ENCODE measurements at regions not wholly inside any gene's neighbourhood (a gene's known extent, or its start where the extent isn't known, plus 50 kb on each side); places are given as distances from the start of the nearest gene placed in this dataset.

GRCh38 chr10:131563411-131563810 is 251.9 kb upstream of the TCERG1L start:
- no peak for DNase-seq (ENCODE audit: low spot score)

- DNase-seq (ENCODE audit: low spot score) = no peak
Measured at GRCh38 chr10:131567279-131568162, 256.0 kb upstream of the TCERG1L start.

DNA sequence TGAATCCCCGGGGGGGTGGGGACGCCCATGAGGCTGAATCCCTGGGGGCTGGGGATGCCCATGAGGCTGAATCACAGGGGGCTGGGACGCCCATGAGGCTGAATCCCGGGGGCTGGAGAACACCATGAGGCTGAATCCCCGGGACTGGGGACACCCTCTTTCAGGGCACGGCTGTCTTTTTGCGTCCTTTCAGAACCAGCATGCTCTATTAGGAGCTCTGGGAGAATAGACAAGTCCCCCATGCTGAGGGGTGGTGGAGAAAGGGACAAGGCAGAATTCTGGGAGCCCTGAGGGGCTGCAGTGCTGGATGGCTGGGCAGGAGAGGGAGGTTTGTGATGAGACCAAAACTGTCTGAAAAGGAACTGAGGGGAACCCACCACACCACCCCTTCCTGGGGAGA is 257.3 kb upstream of the TCERG1L start:
- no peak for DNase-seq (ENCODE audit: low spot score)

DNA sequence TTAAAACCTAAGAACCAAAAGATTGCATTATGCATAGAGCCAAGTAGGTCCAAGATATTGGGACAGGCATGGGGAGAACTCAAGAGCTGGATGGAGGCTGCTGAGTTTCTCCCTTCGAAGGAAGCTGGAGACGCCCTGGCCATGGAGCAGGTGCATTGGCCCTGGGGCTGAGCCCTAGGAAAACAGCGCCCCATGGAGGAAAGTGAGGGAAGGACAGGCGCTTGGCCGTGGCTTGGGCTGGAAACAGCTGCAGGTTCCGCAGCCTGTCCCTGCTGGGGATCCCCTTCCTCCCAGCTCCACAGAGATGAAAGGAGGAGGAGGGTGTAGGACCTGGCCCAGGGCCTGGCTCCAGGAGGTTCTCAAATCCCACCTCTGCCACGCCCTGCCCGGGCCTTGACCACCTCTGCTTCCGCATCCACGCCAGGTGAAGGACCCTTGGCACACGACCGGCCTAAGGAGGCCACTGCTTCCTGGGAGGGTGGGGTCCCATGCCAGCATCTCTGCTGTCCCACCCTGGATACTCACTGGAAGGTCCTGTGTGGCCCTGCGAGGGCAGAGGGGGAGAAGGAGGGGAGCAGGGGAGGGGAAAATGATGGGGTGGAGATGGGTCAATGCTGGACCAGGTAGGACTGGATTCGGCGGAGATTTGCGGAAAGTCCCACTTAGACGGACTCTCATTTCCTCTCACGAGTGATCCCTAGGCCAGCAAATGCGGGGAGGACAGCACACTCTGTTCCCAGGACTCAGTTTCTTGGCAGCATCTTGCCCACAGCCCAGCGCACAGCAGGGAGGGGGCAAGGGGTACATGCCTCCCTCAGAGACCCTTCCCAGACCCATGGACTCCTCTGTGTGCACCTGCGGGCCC is 258.6 kb upstream of the TCERG1L start:
- DNase-seq (ENCODE audit: low spot score) = no peak

DNA sequence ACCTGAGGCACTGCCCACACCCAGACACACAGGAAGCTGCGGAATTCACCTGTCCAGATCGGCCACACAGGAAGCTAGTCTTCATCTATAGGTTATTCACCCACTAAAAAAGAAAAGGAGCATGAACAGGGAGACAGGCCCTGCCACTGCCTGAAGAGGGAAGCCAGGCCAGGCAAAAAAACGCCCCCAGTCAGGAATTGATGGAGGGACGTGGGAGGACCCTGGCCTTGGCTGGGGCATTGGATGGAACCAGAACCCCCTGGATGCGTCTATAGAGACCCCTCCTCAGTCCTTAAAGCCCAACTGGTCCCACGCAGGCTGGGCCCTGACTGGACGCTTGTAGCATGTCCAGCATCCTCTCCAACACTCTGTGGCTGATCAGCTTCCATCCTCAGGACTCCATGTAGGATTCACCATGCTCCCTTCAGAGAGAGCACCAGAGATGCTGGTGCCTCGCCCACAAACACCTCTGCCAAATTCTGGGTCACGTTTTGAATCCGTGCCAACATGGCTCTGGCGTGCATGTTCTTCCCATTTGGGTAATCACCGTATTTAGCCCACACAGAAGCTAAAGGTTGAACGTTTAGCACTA is 259.3 kb upstream of the TCERG1L start:
- no peak for DNase-seq (ENCODE audit: low spot score)

DNA sequence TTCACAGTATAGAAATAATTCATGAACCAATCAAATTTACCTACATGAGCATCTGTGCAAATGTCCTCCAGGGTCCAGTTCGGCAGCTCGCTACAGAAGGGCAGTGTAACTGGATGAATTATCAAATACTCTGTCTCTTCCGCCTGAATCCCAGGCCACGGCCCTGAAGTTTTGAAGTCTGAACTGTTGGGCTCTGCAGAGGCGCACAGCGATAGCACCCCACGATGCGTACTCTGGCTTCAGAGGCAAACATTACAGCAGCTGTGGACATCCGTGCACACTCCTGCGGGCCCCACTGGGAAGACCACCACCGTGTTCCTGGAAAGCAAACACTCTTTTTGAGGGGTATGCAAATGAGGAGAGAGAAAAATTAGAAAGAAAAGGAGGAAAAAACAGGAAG is 259.8 kb upstream of the TCERG1L start:
- no peak for DNase-seq (ENCODE audit: low spot score)

- DNase-seq (ENCODE audit: low spot score) = no peak
Measured at GRCh38 chr10:131571865-131572264, 260.3 kb upstream of the TCERG1L start.

DNA sequence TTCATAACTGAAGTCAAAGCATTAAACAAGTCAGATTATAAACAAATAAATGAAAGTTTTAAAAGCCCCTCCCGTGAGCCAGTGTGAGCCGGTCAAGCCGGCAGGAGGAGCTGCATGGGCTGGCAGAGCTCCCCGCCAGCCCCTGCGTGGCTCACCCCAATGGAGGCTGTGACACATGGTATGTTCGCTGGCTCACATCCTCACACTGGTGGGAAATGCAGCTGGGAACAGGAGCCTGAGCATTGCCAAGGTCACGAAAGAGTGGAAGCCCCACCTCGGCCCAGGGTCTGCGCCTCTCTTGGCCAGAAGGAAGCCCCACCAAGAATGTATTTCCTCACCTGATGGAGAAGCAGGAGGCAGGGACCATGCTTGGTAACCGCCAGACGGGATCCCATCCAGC is 261.7 kb upstream of the TCERG1L start:
- DNase-seq (ENCODE audit: low spot score) = no peak

GRCh38 chr10:131573707-131574106 is 262.2 kb upstream of the TCERG1L start:
- DNase-seq (ENCODE audit: low spot score) = no peak

- DNase-seq (ENCODE audit: low spot score) = no peak
Measured at GRCh38 chr10:131574363-131574706, 262.8 kb upstream of the TCERG1L start.

GRCh38 chr10:131574707-131575430 is 263.3 kb upstream of the TCERG1L start:
- no peak for DNase-seq (ENCODE audit: low spot score)

DNA sequence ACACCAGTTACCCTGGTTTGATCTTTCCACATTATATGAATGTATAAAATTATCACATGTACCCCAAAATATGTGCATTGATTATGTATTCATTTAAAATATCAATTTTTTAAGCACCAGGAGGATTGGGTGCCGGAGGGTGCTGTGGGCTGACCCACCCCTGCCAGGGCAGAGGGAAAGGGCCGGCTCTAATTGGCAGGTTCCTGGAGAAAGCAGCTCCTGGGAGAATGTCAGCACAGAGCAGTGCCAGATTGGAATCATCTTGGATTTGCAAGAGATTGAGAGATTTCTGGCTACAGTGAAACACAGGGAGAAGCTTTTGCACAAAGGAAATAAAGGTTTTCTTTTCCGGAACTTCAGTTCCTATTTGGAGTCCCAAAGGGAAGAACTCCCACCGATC is 264.4 kb upstream of the TCERG1L start:
- no peak for DNase-seq (ENCODE audit: low spot score)

DNA sequence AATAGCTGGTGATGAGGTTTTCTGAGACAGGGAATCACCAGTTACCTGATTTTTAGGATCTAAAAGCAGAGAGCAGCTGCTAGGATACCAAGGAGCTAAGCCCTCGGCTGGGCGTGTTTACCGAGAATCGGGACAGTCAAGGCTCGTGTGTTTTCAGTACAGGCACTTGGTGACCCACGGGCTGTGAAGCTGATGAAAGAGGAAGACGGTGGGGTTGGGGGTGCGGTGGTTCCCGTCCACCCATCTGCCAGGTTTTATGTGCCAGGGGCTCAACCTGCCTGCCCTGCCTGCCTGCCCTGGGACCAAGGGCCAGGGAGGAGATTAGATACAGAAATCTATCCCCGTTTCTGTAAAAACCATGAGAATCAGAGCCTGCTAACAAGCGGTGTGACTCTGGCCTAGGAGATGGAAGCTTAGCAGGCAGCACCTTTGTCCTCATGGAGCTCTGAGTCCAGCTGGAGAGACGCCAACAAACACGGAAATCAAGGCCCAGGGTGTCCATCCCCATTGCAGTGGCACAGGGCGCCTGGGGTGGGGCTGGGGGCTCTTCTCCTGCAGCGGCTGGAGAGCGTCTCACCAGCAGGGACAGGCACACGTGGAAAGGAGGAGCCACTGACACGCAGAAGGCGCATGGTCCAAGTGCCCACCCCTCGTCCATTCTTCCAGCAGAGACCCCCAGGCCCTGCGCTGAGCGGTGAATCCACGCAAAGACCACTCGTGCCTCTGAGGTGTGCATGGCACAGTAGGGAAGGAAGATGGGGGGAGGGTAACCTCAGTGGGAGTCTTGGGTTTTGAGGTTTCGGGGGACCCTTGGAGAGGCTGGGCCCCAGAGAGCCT is 265.0 kb upstream of the TCERG1L start:
- DNase-seq (ENCODE audit: low spot score) = no peak

- no peak for DNase-seq (ENCODE audit: low spot score)
Measured at GRCh38 chr10:131577178-131577555, 265.6 kb upstream of the TCERG1L start.

- no peak for DNase-seq (ENCODE audit: low spot score)
Measured at GRCh38 chr10:131577786-131578471, 266.4 kb upstream of the TCERG1L start.

DNA sequence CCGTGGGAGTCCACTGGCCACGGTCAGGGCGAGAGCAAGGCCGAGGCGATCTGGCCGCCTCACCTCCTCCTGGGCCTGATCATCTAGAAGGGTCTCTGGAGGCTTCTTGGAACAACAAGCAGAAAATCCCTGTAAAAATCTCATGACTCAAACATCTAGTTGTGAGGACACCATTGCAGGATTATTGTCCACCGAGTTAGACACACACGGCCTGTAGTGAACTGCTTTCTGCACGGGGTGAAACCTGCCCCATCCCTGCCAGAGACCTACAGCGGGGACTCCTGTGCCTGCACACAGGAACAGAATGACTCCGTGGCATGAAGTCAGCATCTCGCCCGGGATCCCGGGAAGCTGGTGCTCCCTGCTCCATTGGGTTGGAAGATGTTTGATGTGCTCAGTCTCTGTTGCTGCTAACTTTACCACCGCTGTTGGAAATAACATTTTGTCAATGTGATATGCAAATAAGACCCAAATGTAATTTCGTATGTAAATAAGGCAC is 267.0 kb upstream of the TCERG1L start:
- no peak for DNase-seq (ENCODE audit: low spot score)

DNA sequence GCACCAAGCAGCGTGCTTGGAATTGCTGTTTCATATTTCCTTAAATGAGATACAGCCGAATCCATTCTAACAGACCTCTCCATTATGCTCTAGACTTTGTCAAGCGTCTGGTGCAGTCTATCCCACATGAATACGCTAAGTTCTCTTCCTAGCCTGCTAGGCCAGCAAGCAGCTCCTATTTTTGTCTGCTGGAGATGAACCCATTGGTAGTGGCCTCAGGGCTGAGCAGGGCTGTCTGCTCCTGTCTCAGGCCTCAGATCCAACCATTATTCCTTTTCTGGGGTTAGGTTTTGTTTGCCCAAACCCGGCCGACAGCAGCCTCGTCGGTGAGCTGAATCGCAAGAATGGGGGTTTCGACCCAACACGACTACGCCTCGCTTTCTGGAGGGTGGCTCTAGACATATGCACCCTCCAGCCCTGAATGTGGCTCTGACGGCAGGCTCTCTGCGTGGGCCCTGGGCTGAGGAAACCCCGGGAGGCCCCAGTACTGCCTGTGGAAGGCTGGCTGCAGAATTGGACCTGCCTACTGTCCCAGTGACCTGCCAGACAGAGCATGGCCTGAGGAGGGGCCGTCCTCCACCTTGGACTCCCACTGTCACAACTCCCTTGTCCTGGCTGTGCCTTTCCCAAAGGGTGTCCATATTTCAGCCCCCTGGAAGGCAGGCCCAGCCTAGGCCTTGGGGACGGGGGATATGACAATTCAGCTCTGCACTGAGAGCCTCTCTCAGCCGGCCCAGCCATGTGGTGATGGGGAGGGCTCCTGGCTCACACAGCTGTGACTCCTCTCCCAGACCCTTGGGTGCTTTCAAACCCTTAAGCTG is 267.9 kb upstream of the TCERG1L start:
- DNase-seq (ENCODE audit: low spot score) = no peak

DNA sequence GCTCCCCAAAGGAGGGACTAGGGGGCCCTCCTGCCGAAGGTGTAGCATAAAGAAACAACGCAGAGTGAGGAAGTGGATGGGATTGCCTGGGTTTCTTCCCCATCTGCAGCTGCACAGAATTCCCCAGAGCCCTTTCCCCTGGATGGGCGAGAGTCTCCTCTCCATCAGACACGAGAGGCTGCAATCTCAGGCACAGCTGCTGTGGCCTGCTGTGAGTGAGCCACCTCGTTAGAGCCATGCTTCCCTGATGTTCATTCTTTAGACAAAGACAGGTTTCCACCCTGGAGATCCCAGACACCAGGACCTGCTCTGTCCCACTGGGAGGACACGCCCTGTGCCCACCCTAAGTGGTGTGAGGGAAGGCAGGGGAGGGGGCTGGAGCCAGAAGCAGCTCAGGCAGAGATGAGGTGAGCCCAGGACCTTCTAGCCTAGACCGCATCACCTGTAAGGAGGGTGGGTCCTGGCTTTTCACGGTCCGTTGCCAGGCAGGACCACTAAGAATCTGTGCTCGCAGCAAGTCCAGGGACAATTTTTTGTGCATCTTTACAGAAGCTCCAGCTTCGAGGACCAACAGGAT is 268.6 kb upstream of the TCERG1L start:
- no peak for DNase-seq (ENCODE audit: low spot score)

DNA sequence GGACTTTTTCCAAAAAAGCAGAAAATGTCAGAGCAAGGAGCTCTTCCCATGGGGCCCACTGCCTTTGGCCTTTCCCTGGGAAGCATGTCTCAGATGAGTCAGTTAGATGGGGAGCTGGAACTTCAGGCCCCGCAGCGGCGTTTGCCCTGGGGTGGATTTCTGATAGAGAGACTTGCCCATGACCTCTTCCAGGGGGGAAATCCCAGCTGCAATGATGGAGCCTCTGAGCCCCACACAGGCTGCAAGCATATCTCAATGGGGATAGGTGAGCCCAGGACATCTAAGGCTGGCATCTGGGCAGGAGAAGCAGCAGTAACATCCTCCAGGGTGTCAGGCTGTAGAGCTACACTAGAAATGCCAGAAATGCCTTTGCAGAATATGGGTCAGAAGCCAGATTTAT is 269.2 kb upstream of the TCERG1L start:
- DNase-seq (ENCODE audit: low spot score) = no peak

All from activated CD4-positive, alpha-beta T cell treated with anti-CD3 and anti-CD28 coated beads, Interleukin-2, Interleukin-4, amounts not matched to agents 100 ng/mL and 50 ng/mL, durations not matched to agents 16 hours and 8 hours (primary cell).